ENCODE measurements at regions not wholly inside any gene's neighbourhood (a gene's known extent, or its start where the extent isn't known, plus 50 kb on each side); places are given as distances from the start of the nearest gene placed in this dataset.

GRCh38 chr14:34168656-34169055 lies 217.8 kb upstream of the EGLN3 start:
- TF ChIP-seq CTCF (IDR thresholded peaks at IDR 0.05; ENCODE audit: poor library complexity, severe bottlenecking) = no peak
- no peak for TF ChIP-seq REST (IDR thresholded peaks at IDR 0.05; ENCODE audit: borderline replicate concordance)
